HG03196 (cell line): ENCODE measurements at regions not wholly inside any gene's neighbourhood (a gene's known extent, or its start where the extent isn't known, plus 50 kb on each side); places are given as distances from the start of the nearest gene placed in this dataset.
"Not testable (repeated sequence)": the region's sequence is repeated elsewhere in the genome, so short reads cannot be mapped to it uniquely, and the experiment has no call there.

ENCODE experiments used
- ATAC-seq: cut with Tn5 transposase; IDR thresholded peaks from one replicate; pipeline ENCODE4 v1.9.1; 2021; ENCODE audit not compliant: unreplicated experiment

DNA sequence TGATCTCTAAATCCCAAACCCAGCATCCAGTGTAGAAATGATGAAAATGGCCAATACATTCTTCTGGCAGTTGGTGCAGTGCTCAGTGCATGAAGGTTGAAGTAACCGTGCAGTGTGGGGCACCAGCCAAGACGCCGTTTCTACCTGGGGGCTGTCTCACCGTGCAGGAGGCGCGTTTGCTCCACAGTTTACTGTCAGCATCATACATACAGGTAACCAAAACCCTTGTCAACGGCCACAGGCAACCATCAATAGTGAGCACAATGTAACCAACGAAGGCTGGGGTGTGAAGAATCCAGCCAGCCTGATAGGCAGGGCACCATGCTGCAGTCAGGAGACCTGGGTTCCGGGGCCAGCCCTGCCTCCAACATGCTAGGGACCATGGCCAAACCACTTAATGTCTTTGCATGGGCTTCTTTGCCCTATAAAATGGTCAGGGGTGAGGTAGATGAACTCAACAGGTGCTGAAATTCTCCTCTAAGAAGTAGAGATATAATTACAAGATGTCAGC, 127.5 kb upstream of the ID2 start:
- no peak for ATAC-seq

DNA sequence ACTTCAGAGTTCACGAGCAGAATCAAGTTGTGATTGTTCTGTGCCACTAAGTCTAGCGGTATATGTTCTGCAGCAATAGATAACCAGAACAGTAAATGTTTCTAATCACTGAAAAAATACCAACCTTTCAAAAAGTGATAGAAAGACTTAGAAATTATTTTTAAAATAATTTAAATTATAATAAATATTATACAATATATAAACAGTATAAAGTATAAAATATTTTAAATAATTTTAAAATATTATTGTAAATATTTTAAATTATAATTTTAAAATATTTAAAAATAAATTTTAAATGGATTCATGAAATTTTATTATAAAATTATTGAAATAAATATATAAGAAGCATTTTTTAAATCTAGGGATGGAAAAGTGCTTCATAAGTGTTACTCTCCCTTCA, 126.3 kb upstream of the ID2 start:
- no peak for ATAC-seq

DNA sequence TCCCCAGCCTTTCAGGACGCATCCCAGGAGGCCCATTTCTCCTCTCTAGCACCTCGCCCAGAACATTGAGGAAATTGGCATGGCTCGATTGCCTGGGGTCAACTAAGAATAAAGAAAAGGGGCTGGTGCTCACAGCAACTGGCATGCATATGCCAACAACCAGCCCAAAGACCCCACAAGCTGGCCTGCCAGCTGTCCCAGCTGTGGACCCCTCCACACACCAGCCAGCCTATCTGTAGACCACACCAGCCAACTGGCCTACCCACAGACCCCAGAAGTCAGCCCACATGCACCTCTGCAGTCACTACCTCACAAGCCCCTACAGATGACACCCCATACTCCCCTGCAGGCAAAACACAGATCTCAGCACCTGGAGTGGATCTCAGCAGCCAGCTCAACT, 123.8 kb upstream of the ID2 start:
- ATAC-seq = no peak

DNA sequence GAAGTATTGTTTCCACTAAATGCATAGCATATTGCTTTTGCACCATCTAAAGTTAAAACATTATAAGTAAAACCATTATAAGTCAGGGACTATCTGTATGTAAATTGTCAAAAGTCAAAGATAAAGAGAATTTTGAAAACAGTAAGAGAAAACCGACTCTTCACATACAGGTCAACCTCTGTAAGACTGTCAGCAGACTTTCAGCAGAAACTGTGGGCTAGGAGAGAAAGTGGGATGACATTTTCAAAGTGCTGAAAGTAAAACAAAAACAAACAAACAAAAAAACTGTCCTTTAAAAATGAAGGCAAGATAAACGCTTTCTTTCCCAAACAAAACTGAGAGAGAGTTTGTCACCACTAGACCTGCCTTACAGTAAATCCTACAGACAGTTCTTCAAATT, 122.9 kb upstream of the ID2 start:
- ATAC-seq = no peak

DNA sequence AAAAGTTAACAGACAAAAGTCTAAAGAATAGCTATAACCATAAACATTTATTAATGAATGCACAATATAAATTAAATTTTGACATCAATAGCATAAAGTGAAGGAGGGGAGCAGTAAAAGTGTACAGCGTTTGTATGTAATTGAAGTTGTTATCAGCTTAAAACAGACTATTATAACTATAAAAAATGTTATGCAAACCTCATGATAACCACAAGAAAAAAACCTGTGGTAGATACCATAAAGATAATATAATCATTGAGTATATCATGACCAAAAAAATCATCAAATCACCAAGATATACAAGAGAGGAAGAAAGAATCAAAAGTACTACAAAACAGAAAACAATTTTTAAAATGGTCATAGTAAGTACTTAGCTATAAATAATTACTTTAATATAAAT, 122.1 kb upstream of the ID2 start:
- ATAC-seq = no peak

DNA sequence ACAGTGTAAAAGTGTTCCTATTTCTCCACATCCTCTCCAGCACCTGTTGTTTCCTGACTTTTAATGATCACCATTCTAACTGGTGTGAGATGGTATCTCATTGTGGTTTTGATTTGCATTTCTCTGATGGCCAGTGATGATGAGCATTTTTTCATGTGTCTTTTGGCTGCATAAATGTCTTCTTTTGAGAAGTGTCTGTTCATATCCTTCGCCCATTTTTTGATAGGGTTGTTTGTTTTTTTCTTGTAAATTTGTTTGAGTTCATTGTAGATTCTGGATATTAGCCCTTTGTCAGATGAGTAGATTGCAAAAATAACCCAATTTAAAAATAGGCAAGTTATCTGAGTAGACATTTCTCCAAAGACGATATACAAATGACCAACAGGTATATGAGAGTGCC, 120.2 kb upstream of the ID2 start:
- ATAC-seq = not testable (repeated sequence)

DNA sequence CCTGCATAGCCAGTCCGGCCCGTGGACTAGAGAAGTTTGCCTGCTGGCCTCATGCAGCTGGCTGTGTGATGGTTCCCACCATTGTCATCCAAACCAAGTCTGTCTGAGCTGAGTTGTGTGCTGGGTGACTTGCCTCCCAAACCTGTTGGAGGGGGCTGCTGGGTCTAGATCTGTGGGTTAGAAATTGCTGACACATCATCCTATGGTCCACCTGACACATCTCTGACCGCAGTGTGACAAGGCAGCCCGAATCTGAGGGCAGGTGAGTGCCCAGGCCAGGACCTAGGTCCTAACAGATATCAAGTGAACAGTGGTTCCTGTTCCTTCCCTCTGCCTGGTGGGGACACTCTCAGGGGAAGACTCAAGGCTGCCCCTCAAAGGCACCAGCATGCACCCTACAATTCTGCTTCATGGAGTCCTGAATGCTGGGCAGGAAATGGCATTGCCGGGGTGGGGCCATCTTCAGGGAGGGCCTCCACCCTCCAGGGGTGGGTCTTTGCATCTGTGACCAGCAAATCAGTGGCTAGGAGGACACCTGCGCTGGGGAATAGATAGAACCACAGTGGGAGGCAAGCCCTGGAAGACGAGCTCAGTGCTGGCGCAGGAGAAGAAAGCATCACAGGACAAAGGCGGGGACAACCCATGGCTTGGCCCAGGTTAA, 117.9 kb upstream of the ID2 start:
- no peak for ATAC-seq

DNA sequence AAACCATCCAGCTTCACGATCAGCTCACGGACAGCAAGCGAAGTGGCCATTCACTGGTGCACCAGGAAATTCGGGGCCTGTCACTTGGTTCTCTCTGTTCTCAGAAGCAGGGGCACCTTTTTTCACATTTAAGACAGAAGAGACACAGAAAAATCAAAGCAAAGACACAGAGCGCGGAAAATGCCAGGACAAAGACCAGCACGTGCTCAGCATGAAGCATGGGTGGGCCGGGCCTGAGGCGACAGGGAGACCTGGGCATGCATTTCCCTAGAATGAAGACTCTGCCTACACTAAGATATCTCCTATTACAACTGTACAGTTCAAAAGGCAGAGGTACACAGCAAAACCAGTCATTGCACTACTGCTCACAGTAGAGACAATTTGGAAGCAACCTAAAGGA, 117.4 kb upstream of the ID2 start:
- no peak for ATAC-seq

DNA sequence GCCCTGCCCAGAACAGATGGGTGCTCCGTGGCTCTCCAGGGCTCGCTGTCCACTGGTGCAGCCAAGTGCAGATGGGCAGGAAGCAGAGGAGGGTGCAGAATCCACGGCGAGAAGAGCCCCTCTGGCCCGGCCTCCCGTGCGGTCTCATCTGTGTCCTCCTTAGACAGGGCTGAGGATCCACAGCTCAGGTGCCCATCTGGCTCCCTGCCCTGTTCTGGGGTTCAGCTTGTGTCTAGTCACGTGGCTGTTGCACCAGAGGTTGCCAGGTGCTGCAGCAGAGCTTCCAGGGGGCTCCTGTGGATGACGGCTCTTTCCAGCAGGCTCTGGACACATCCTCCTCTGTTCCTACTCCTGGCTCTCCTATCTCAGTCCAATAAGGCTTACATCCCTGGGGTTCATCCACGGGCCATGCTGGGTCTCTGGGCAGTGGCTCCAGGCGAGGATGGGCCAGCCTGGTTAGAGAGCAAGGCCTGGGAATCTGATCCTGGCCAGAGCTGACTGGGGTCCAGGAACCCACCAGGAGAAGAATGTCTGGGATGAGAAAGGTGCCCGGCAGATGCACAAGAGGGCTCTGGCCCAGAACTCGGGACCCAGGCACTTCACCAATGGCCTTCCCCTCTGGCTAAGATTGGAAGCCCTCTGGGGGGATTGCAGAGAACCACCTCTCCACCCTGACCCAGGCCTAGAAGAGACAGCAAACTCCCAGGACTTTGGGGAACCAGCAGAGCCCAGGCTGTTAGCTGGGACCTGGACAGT, 116.3 kb upstream of the ID2 start:
- ATAC-seq = no peak

DNA sequence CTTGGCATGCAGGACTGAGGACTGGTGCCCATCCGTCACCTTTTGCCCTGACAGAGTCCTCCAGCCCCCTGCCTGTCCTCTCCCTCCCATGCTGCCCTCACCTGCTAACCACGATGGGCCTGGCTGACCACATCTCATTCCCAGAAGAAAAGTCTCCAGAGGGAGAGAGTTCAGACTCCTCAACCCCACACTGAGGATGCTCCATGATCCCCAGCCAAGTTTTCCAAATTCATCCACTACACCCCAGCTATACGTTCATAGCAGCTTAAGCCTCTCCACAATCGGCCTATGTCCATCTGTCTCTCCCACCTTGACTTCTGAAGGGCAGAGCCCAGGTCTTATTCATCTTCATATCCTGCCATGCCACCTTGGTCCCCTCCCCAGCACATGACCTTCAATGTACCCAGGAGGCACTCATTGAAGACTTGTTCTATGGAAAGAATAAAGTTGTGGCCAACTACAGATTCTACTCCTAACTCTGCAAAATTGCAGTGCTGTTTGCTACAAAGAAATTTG, 115.6 kb upstream of the ID2 start:
- ATAC-seq = no peak

DNA sequence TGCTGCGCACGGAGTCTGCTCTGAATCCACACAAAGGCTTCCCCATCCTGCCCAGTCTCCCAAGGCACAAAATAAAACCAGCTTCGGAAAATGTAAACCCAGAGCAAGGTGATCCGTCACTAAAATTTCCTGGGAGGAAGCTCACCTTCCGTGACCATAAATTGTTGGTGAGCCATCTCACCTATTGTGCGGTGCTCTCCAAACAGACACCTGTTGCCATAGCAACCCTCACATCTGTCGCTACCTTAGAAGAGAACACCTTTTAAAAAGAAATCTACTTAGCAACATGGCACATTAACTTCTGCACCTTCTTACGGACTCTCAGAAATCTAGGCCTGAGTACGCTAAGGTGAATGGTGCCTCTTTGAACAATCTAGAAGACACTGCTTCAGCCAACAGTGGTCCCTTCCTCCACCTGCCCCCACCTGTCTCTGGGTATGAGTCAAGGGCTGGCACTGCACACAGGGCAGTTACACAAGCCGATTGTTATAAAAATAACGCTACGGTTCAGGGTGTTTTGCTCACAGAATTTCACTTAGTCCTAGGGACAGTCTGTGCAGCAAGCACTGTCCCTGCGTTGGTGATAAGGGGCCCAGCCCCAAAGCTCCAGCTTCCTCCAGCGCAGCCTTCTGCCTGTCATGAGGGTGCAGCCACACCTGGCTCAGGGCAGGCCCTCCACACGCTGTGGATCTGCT, 114.9 kb upstream of the ID2 start:
- no peak for ATAC-seq

DNA sequence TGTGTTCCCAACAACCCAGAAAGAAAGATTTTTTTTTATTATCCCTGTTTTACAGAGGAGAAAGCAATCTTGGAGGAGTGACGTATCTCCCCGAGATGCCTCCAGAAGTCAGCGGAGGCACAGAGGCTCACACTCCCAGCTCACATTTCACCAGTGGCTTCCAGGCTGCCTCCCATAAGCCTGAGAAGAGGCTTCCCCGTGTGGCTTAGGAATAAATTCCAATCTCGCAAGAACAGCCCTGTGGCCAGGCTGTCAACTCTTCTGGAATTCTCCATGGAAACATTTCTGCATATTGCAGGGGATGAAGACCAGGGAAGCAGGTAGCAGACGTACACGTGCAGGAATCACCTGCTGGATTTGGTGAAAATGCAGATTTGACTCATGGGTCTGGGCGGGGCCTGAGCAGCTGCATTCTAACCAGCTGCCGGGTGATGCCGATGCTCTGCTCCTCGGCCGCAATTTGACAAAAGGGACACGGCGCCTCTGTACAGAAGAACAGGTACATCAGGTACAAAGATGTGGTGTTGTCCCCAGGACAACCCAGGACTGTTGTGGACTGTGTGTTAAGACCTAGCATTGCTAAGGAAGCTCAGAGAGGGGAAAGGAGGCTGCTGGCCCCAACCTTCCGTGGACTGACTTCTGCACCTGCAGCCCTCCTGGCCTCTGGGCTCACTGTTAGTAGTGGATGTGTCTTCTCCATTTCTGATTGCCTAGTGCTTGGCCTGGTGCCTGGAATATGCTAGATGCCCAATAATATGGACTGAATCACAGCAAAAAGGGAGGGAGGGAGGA, 114.2 kb upstream of the ID2 start:
- ATAC-seq = no peak

DNA sequence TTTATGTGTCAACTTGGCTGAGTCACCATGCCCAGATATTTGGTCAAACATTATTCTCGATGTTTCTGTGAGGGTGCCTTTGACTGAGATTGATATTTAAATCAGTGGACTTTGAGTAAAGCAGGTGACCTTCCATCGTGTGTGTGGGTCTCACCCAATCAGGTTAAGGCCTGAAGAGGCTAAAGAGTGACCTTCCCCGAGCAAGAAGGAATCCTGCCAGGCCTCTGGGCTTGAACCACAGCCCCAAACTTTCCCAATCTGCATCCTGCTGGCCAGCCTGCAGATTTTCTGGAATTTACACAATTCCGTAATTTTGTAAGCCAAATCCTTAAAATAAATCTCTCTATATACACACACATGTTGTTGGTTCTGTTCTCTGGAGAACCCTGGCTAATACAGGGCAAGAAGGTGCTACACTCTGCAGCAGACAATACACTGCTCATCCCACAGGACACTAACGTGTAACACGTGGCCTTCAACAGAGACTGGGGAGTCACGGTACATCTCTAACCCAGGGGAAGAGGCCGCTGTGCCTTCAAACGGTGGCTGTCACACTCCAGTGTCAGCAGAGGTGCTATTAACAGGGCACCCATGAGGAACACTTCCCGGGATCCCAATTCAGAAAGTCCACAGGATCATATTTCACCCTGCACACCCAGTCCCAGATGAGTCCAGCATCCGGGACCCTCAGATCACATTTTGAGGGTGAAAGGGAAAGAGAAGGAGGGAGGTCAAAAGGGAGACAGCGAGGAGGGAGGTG, 113.1 kb upstream of the ID2 start:
- no peak for ATAC-seq

DNA sequence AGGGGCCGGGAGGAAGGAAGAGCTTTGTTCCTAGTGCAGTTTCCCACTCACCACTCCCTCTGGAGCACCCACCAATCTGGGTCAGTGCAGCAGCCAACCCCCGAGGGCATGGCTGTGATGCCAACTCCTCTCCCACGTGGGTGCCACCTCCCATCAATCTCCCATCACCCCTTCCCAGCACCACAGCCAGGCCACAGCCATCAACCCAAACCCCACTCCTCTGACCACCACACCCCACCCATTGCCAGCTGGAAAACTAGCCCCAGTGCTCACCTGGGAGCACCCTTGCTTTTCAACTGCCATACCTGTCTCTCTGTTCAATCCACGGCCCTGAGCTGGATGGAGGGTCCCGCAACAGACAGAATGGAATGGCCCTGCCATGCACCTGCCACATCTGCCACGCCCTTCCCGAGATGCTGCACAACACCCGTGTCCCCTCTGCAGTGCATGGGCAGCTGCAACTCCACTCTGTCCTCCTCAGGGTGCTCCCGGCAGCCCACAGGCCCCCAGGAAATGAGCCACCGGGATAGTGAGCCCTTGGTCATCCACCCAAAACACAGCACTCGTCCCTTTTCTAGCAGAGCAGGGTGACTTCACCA, 112.4 kb upstream of the ID2 start:
- no peak for ATAC-seq

DNA sequence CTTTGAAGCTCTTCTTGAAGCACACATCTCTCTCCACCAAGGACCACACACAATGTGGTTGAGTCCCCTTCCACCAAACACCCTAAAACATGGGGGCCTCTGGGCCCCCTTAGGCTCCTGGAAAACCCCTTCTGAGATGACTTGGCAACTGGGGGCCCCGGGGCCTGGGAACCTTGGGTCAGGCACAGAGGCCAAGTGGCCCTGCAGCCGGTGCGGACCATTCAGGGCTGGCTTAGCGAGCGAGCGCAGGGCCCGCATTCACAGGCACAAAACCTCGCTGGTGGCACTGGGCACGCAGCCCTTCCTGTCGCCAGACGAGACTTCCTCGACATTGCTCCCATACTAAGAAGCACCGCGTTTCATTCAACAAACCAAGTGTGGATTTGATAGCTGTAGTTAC, 111.2 kb upstream of the ID2 start:
- ATAC-seq = no peak

DNA sequence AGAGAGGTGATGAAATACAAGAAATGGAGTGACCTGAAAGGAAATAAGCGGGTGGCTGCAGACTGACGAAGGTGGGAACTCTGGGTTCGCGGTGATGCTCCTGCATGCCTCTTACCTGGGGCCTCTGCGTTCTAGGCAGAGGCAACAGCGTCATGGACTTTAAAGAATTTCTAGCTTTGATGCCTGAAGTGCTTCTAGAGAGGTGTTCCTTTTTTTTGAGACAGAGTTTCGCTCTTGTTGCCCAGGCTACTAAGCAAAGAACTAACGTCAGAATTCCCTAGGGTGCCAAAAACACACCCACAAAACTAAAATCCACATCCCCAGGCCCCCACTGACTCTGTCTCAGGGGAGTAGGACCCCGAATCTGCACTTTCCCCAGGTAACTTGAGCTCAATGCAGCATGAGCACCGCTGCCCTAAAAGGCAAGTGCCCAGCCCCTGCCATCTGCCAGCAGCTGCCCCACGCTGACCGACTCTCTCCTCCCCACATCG, 110.5 kb upstream of the ID2 start:
- no peak for ATAC-seq

DNA sequence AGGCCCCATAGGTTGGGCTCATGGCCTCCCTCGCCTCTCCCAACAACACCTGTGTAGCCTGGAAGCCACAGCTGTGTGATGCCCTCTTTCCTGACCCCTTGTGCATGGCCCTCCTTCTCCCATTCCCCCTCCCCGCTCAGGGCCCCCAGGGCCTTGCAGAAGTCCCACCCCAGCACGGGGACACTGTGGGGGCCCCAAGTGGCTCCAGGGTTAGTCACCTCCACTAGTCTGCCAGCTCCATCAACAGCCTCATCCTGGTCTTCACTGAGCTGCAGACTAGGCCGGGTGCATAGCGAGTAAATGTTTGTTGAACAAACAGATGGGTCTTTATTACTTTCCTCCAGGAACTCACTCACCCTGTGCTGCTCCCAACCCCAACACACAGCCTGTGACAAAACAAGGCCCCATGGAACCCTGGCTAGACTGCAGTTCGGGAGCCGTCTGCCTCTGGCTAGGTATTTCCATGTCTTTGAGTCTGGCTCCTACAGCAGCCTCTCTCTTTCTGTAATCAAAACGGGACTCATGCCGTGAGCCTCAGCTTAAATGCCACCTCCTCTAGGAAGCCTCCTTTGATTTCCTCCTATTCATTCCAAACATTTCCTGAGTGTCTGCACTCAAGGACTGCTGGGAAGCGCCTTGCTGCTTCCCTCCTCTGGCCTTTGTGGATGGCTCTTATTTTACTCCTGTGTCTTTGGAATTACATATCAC, 109.9 kb upstream of the ID2 start:
- no peak for ATAC-seq

DNA sequence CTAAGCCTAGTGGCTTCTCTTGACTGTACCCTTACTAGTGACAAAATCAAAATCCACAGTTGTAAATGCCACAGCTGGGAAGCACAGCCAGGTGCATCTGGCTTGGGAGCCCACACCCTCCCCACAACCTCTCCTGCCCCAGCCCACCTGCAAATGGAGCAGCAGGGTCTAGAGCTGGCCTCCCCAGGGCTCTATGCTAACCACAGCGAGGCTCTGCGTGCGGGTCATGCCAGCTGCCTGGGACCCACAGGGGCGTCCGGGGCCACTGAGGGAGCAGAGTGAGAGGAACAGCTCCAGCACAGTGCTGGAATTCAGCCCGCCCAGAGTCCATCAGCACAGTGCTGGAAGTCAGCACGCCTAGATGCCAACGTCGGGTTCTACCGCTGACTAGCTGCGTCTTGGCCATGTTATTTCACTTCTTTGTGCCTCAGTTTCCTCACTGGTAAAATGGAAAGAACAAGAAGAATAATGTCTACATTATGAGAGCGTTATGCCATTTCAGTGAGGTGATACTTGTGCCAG, 109.1 kb upstream of the ID2 start:
- no peak for ATAC-seq
